ENCODE measurements at regions not wholly inside any gene's neighbourhood (a gene's known extent, or its start where the extent isn't known, plus 50 kb on each side); places are given as distances from the start of the nearest gene placed in this dataset.

- Mint-ChIP-seq H3K9me3 (ENCODE audit: low read depth) (peaks cover 7% of the 10 kb centered on the region), H3K4me1 (ENCODE audit: low read depth) (peaks cover 9% of the 10 kb centered on the region), H3K36me3 (ENCODE audit: low read depth) (peaks cover 1% of the 10 kb centered on the region), H3K27ac (ENCODE audit: unreplicated experiment) (no peak overlapping the region), H3K27me3 (ENCODE audit: low read depth) (peaks cover 12% of the 10 kb centered on the region), H3K4me3 (ENCODE audit: unreplicated experiment) (no peak overlapping the region)
- DNase-seq (ENCODE audit: low spot score), result no peak
- TF ChIP-seq, protein P1, sequence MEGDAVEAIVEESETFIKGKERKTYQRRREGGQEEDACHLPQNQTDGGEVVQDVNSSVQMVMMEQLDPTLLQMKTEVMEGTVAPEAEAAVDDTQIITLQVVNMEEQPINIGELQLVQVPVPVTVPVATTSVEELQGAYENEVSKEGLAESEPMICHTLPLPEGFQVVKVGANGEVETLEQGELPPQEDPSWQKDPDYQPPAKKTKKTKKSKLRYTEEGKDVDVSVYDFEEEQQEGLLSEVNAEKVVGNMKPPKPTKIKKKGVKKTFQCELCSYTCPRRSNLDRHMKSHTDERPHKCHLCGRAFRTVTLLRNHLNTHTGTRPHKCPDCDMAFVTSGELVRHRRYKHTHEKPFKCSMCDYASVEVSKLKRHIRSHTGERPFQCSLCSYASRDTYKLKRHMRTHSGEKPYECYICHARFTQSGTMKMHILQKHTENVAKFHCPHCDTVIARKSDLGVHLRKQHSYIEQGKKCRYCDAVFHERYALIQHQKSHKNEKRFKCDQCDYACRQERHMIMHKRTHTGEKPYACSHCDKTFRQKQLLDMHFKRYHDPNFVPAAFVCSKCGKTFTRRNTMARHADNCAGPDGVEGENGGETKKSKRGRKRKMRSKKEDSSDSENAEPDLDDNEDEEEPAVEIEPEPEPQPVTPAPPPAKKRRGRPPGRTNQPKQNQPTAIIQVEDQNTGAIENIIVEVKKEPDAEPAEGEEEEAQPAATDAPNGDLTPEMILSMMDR (IDR thresholded peaks at IDR 0.05), result no peak
Measured at GRCh38 chr5:10860645-10861422, 99.8 kb upstream of the DAP start.

DNA sequence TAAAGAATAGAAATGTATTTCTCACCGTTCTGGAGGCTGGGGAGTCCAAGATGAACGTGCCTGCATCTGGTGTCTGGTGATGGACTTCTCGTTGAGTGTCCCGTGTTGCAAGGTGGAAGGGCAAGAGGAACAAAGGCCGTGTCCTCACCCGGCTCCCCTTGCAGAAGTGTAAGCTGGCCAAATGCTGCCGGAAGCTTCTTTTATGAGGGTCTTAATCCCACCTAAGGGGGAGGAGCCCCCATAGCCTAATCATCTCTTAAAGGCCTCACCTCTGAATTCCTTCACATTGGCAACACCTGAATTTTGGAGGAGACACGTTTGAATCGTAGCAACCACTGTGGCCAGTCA is 99.1 kb upstream of the DAP start:
- Mint-ChIP-seq H3K4me1 (ENCODE audit: low read depth) (peaks cover 9% of the 10 kb centered on the region), H3K36me3 (ENCODE audit: low read depth) (no peaks in the 10 kb centered on the region), H3K9me3 (ENCODE audit: low read depth) (peaks cover 7% of the 10 kb centered on the region), H3K4me3 (ENCODE audit: unreplicated experiment) (no peak overlapping the region), H3K27ac (ENCODE audit: unreplicated experiment) (no peak overlapping the region), H3K27me3 (ENCODE audit: low read depth) (peaks cover 11% of the 10 kb centered on the region)
- no peak for DNase-seq (ENCODE audit: low spot score)
- TF ChIP-seq, protein P1 (IDR thresholded peaks at IDR 0.05), result no peak

DNA sequence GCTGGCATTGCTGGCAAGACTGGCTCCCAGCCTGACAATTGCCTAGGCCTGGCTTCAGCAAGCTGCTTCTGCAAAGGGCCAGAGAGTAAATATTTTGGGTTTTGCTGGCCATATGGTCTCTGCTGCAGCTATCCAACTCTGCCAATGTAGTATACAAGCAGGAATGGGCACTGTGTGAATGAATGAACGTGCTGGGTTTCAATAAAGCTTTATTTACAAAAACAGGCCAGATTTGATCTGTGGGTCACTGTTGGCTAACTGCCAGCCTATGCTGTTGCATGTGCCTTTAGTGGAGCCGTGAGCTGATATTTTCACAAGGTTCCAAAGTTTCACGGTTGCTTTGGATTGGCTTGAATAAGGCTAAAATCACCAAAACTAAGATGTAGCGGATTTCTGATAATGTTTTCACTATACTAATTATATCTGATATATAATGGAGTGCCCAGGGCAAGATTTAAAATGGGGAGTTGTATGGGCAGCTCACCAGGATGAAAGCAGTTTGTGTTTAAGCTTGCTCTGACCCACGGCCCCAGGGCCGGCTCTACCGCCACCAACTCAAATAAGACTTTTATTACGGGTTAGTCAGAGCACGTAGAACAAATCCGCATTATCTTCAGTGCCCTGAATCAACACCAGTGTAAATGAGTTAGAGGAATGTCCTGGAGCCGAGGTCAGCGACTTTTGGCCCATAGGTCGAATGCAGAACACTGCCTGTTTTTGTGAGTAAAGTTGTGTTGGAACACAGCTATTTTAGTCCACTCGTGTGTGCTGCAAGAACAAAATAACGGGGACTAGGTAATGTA is 98.6 kb upstream of the DAP start:
- peaks cover 7% of the 10 kb centered on the region for H3K9me3 Mint-ChIP-seq (ENCODE audit: low read depth)
- no peak for DNase-seq (ENCODE audit: low spot score)
- H3K4me3 Mint-ChIP-seq (ENCODE audit: unreplicated experiment), result no peak overlapping the region
- H3K27ac Mint-ChIP-seq (ENCODE audit: unreplicated experiment), result no peak overlapping the region
- TF ChIP-seq, protein P1 (IDR thresholded peaks at IDR 0.05), result no peak
- peaks cover 11% of the 10 kb centered on the region for H3K27me3 Mint-ChIP-seq (ENCODE audit: low read depth)
- peaks cover 9% of the 10 kb centered on the region for H3K4me1 Mint-ChIP-seq (ENCODE audit: low read depth)
- no peaks in the 10 kb centered on the region for H3K36me3 Mint-ChIP-seq (ENCODE audit: low read depth)

GRCh38 chr5:10858945-10859344 is 97.9 kb upstream of the DAP start:
- Mint-ChIP-seq H3K27me3 (ENCODE audit: low read depth) (peaks cover 11% of the 10 kb centered on the region), H3K9me3 (ENCODE audit: low read depth) (peaks cover 7% of the 10 kb centered on the region), H3K27ac (ENCODE audit: unreplicated experiment) (no peak overlapping the region), H3K36me3 (ENCODE audit: low read depth) (no peaks in the 10 kb centered on the region), H3K4me3 (ENCODE audit: unreplicated experiment) (no peak overlapping the region), H3K4me1 (ENCODE audit: low read depth) (peaks cover 9% of the 10 kb centered on the region)
- TF ChIP-seq, protein P1 (IDR thresholded peaks at IDR 0.05), result peak; percentile 14
- no peak for DNase-seq (ENCODE audit: low spot score)

DNA sequence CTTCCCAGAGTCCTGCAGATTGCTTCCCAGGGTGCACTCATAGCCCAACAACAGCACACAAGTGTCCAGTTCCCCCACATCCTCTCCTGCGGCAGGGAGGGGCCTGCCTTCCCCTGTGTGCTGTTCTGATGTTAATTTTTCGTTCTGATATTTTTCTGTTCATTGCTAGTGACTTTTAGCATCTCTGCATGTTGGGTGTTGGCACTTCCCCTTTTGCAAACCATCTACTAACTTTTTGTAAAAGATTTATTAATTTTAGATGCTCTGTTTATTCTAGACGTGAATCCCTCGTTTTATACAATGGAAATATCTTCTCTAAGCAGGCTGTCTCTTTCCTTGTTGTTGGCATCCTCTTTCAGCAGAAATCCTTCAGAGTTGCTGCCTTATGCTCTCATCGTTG is 97.3 kb upstream of the DAP start:
- peaks cover 9% of the 10 kb centered on the region for H3K4me1 Mint-ChIP-seq (ENCODE audit: low read depth)
- no peak overlapping the region for H3K4me3 Mint-ChIP-seq (ENCODE audit: unreplicated experiment)
- no peak for DNase-seq (ENCODE audit: low spot score)
- H3K27ac Mint-ChIP-seq (ENCODE audit: unreplicated experiment), result no peak overlapping the region
- peaks cover 11% of the 10 kb centered on the region for H3K27me3 Mint-ChIP-seq (ENCODE audit: low read depth)
- TF ChIP-seq, protein P1 (IDR thresholded peaks at IDR 0.05), result no peak
- H3K9me3 Mint-ChIP-seq (ENCODE audit: low read depth), result peaks cover 7% of the 10 kb centered on the region
- no peaks in the 10 kb centered on the region for H3K36me3 Mint-ChIP-seq (ENCODE audit: low read depth)

Data from chondrocyte (in vitro differentiated cells).